Activated CD4-positive, alpha-beta T cell treated with anti-CD3 and anti-CD28 coated beads, Interleukin-2, amount 50 U/mL, for 1 hour (primary cell): ENCODE measurements at regions not wholly inside any gene's neighbourhood (a gene's known extent, or its start where the extent isn't known, plus 50 kb on each side); places are given as distances from the start of the nearest gene placed in this dataset.

Source experiments
- DNase-seq: peaks from one replicate; pipeline ENCODE4 v3.0.0-alpha.2; 2020

DNA sequence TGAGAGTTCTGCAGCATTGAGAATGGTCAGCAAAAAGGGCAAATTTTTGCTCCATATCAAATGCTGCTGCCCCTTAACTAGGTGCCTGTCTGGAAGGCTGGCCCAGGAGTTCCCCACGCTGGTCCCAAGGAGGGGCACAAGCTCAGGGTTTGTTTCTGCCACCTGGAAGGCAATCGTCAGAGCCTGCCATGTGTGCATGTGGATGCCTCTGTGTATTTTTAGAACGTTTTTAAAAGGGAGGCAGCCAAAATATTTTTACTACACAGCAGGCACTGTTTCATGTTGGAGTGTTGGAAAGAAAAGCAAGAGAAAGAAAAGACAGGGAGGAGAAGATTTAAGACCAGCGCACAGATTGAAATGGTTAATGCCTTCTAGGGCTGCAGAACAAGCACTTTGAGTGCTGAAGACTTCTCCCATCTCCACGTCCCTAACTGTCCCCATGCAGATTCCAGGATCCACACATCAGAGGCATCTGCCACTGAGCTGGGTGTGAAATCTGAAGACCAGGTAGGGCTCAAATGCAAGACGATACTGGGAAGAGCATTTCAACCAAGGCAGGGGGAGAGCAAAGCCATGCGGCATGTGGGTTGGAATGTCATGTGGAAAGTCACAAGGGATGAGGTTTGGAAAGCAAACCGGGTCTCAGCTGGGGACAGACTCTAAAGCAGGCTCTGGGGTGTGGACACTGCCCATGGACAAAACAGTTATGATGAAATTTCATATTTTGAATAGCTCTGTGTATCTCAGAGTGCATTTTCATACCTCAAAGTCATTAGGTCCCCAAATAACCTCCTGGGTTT lies 557.2 kb downstream of the BCL11B start:
- no peak for DNase-seq

DNA sequence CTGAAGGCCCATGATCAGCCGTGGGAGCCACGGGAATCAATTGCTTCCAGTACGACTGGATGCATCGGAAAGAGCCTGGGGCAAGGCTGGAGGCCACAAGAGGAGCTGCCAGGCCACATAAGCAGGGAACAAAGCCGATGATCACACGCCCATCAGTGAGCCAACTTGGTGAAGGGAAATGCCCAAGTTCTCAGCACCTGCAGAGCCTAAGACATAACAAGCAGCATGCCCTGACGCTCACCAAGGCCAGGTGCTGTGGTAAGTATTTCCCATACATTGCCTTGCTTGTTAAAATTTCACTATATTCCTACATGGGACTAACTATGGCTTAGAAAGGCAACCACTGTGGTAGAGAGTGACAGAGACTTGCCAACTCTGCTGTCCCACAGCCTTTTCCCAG lies 555.9 kb downstream of the BCL11B start:
- DNase-seq, result no peak

DNA sequence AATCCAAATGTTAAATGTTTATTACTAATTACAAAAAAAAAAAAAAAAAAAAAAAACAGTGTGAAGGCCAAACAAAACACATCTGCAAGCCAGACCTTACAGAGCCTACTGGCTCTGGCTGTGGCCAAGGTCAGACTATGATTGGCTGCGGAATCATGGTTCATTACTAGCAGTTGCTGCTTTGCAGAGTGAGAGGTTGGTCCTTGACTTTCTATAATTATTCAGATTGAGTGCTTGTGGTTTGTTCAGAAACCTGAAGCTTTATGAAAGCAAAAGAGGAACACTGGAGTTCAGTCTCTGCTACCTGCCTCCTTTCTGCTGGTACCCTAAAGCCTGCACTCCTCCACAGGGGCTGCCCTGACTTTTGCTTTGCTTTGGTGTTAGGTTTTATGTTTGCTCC lies 550.9 kb downstream of the BCL11B start:
- no peak for DNase-seq

DNA sequence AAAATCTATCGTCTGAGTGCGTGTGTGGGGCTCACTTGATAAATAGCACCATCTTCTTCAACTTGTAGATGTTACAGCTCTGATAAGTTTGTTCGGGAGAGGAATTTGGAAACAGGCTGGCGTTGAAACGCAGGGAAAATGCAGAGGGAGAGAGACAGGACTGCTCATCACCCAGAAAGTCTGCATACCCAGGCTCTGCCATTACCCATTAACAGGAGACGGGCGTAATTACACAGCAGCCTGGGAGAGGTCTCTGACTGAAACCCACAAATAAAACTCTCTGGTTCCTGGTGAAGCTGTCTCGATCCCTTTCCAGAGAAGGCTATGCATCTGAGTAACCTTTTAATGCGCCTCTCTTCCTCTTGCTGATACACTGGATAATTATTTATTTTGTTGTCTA lies 547.3 kb downstream of the BCL11B start:
- no peak for DNase-seq

DNA sequence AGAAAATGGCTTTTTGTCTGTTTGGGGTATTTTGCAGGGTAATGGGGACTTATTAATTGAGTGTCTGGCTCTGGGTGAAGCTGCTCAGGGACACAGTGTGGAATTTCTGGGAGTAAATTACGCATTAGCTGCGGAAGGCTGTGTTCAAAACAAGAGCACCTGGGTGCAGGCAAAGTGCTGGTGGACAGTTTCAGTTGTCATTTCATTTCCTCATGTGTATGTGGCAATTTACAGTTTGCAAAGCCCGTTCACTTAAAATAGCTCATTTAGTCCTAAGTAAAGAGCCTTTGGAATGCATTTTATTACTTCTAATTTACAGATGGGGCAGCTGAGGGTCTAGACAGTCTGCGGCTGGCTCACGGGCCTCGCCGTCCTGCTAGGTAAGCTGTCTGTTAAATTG lies 546.8 kb downstream of the BCL11B start:
- DNase-seq, result no peak

DNA sequence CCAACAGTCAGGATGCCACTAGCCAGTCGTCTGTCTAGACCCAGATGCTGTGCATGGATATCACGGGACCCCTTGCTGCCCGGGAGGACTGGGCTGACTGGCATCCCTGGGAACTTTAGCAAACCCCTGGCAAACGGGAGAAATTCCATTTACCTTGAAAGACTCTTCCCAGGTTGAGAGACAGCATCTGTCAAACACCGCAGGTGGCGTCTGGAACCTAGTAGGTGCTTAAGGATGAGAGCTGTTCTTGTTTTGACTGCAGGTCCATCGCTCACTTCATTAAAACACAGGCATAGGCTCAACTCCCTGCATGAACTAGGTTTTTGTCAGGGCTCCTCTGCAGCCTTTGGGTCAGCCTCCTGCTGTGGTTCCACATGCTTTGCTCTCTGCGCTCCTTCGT lies 546.3 kb downstream of the BCL11B start:
- DNase-seq, result no peak

DNA sequence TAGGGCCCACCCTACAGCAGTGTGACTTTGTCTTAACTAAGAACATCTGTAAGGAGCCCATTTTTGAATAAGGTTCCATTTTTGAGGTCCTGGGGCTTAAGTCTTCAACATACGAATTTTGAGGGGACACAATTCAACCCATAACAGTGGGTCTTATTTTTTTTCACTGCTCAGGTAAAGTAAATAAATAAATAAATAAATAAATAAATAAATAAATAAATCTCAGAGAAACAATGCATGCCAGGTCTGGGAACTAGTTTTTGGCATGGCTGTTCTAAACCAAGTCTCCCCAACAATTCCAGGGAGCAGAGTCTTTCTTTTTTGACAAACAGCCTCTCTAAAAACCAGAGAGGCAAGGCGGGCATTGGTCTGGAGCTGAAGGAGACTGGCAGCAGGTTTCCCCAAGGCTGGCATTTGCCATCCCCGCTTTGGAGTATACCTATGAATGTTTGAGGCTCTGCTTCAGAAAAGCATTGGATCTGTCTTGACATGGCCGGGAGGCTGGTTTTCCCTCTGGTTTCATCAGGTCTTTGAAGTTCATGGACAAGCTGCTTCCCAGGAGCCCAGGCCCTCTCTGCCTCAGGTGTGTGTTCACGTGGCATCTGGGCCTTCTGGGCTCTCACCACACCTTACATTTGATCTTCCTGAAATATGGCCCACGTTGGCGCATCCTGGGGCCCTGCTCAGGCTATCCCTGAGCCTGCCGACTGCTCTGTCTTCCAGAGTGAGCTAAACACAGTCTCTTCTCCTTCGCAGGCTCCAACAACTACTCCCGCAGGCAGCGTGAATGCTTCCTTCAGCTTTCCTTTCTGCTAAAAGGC lies 545.2 kb downstream of the BCL11B start:
- no peak for DNase-seq

DNA sequence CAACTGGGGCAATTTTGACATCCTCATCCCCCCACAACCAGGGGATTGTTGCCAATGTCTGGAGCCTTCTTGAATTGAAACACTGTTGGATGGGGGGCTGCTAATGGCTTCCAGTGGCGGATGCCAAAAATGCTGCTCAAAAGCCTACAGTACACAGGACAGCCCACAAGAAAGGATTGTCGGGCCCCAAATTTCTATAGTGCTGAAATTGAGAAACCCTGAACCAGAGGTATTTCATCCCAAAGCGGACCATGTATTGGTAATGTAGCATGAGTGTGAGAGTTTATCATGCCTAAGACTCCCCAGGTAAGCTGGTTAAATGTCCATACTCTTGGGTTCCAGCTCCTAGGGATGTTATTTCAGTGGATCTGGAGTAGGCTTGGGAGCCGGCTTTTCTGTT lies 544.0 kb downstream of the BCL11B start:
- no peak for DNase-seq

DNA sequence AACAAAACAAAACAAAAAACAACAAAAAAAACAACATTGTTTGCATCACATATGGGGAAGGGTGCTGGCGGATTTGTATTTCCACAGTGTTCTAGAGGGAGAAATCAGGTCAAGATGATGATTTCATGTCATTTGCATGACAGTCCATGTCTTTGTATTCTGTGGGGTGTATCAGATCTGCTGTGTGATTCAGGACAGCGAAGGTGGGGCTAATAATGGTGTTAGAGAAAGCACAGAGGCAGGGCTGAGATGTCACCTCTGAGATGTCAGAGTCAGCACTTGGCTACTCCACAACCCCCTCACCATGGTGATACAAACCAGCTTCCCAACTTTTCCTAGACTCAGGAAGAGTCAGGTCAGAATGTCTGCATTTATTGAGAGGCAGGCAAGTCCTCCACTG lies 543.2 kb downstream of the BCL11B start:
- DNase-seq, result no peak

DNA sequence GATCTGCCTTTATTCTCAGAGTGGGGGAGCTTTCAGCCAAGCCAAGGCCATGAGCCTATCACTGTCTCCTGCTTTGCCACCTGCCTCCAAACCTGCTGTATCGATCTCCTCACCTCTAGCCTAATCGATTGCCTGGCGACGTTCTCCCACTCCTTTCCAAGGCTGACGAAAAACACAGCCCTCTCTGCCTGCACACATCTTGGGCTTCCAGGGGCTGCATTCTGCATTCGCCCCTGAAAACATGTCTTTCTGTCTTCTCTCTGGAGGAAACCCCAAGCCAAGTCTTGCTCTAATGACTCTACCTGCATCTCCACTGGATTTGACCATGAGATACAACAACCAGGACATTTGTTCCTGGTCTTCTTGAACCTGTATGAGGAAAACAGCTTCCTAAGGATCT lies 540.7 kb downstream of the BCL11B start:
- DNase-seq, result no peak

DNA sequence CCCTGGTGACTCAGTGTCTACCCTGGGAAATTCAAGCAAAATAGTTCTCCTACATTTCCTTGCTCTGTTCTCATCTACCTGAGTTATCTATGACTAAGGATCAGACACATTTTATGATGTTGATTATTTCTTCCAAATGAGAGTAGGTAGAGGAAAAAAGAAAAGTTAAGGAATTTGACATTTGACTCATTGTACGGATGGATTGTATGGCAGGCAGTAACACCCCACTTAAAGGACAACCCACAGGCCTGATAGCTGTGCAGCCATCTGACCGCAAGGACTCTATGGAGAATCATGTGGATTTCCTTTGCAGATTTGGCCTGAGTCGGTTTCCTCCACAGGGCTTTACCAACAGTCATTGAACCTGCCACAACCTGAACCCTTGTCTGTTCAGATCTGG lies 540.3 kb downstream of the BCL11B start:
- no peak for DNase-seq

DNA sequence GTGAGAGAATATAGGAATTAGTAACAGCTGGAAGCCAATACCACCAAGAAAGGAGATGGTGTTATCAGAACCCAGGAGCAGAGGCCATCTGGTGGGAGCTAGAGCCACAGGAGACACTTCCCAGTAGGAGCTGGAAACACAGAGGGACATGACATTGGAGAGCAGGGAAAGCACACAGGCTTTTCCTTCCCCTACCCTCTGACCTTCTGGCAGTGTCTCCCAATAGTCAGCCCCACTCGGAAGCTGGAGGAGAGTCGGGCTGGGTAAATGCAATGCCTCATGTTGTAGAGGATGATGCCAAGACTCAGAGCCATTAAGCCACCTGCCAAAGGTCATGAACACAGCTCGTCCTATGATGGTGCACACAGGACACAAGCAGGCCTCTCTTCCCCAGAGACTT lies 538.5 kb downstream of the BCL11B start:
- no peak for DNase-seq

DNA sequence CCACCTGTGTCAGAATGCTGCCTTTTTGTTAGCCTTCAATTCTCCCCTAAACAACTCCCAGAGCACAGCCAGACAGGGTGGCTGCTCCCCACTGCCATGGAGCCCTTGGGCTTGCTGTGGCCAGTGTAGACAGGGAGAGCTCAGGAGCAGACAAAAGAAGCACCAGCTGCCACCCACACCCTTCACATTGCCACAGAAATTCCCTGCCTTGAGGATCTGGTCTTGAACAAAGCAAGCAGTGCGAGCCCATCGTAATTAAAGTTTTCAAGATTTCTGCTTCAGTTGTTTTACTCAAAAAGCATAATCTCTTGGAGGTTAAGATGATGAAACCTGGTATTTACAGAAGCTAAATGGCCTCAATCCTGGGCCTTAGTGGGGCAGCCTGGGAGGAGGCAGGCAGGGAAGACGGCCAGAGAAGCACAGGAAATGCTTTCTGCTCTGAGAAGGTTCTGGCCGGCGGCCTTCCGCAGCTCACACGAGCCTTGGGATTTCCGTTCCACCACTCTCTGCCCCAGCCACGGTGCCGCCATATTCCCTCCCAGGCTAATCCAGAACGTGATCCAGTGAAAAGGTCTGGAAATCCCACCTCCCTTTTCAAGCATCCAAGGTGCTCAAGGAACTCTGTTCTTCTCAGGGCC lies 535.2 kb downstream of the BCL11B start:
- no peak for DNase-seq

DNA sequence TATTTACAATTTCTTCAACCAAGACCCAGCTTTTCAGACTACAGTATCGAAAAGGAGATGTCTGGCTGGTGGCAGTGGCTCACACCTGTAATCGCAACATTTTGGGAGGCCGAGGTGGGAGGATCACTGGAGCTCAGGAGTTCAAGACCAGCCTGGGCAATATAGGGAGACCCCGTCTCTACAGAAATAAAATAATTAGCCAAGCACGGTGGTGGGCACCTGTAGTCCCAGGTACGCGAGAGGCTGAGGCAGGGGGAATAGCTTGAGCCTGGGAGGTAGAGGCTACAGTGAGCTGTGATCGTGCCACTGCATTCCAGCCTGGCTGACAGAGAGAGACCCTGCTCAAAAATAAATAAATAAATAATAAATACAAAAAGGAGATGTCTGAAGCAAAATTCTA lies 530.5 kb downstream of the BCL11B start:
- DNase-seq, result no peak

DNA sequence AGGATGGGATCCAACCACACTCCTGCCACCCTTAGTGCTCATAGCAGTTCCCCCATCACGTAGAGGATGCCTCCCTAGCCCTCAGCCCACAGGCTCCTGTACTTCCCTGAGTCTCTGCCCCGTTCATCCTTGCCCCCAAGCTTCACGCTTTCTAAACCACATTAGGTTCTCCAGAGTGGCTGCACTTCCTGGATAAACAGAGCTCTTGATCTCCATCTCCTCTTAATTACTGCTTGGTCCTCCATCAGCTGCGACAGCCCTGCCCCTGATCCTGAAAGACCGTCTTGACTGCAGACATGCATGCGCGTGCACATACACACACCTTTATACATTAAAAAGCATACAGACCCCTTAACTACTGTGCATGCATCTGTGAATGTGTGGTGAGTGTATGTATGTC lies 530.0 kb downstream of the BCL11B start:
- no peak for DNase-seq

DNA sequence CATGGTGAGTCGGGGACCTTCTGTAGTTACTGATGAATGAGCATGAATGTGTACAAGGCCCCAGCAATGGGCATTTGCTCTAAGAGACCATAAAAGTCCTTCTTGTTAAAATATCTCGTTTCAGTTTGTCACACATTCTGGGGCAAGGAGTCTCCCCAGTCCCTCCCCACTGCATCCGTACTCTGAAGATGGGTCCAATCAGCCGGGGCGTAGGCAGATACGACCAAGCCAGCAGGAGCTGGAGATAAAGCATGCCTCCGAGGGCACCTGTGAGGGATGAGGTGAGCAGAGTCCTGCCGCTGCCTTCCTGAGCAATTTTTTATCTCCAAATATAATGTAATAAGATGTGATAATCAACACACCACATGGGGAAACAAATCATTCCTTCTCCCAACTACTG lies 528.5 kb downstream of the BCL11B start:
- DNase-seq, result no peak

DNA sequence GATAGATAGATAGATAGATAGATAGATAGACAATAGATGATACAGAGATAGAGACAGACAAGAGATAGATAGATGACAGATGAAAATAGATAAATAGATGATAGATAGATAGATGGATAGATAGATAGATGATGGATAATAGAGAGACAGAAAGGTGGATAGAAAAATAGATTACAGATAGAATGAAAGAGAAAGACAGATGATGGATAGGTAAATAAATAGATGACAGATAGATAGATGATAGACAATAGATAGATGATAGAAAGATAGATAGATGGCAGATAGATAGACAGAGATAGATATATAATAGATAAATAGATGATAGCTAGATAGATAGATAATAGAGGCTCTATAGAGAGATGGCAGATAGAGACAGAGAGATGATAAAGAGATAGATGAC lies 523.0 kb downstream of the BCL11B start:
- no peak for DNase-seq

DNA sequence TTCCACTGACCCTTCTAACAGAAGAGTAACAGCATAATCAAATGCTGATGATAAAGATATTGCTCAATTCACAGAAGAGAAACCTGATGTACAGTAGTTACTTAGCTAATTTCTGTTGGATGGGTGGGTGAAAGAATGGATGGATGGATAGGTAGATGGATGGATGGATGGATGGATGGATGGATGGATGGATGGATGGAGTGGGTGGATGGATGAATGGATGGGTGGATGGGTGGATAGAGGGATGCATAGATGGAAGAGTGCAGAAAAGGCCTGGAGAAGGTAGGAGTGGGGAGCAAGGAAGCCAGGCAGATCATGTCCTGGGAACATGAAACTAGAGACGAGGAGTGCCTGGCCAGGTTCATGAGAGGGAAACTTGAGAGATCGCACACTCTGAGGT lies 520.9 kb downstream of the BCL11B start:
- no peak for DNase-seq

DNA sequence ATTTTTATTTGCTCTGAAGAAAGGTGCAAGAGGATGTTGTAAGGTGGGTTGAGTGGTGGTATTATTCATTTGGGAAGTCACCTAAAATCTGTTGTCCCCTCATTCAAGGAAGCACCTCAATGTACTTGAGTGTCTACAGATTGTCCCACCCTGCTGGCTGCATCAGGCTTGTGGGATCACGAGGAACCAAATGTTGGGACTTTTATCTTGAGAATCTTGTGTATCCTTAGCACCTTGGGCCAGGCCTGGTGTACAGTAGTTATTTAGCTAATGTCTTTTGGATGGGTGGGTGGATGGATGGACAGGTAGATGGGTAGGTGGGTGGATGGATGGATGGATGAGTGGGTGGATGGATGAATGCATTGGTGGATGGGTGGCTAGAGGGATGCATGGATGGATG lies 519.3 kb downstream of the BCL11B start:
- no peak for DNase-seq

DNA sequence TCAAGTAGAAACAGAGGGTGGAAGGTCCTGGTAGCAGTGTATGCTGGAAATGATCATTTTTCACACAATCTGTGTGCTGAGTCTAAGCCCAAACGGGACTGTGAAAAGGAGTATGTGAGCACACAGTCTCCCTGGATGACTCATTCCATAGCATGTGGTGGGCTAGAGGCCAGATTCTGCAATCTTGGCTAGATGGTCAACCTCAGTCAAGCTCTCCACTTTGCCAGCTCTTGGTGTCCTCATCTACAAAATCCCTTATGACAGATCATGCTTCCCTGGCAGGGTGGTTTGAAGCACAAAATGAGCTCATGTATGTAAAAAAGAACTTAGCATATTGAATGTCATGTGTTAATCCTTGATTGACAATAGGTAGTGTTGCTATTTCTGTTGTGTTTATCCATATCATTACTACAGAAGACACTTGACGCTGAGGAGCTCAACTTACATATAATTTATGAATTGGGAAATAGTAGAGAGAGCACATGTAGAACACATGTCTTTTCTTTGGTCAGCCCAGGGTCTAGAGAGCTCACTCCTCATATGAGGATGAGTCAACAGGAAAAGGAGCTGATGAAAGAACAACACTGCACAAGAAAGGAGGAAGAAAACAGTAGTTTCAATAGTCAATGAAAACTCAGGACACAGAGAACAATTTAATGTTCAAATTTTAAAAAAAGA lies 517.5 kb downstream of the BCL11B start:
- no peak for DNase-seq

DNA sequence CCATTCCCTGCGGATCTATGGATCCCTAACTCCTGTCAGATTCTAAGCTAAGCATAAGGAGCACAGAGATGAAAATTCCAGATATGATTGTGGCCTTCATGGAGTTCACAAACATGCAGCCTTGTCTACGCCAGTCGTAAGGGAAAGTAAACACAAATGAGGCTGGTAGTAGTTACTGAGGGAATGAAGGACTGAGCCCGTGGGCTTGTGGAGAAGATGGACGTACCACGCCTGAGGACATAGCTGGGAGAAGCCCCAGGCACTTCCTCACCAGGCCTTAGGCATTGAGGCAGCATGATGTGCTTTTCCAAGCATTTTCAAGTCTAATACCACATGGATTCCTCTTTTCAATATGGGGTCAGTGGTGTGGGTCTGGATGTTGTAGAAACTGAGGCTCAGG lies 515.2 kb downstream of the BCL11B start:
- no peak for DNase-seq

DNA sequence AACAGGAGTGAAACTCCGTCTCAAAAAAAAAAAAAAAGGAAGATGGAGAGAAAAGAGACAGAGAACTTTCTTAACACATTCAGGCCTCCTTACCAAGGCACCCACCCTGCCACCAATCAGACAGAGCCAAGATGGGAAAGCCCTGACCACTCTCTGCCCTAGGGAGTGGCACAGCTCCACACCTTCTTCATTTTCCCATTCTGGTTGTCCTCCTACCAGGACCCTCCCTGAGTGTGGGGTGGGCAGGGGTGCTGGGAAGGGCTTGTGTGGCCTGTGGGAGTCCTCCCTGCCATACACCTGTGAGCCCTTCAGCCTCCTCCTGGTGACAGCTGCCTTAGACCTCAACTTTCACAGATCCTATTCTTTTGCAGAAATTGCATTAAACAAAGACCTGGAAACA lies 513.6 kb downstream of the BCL11B start:
- no peak for DNase-seq

DNA sequence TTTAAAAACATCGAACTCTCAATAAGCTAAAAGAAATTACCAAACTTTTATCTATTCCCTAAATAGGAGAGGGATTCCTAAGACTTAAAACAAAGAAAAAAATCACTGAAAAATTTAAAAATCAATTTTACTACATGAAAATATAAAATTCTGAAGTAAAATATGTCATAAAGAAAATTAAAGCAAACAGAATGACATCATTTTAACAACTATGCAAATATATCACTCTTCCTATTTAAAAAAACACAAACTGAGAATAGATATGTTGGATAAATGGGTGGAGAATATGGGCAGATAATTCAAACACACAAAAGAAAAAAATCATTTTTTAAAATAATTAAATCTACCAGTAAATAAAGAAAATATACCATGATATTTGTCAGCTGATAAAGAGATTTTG lies 510.0 kb downstream of the BCL11B start:
- DNase-seq, result no peak

DNA sequence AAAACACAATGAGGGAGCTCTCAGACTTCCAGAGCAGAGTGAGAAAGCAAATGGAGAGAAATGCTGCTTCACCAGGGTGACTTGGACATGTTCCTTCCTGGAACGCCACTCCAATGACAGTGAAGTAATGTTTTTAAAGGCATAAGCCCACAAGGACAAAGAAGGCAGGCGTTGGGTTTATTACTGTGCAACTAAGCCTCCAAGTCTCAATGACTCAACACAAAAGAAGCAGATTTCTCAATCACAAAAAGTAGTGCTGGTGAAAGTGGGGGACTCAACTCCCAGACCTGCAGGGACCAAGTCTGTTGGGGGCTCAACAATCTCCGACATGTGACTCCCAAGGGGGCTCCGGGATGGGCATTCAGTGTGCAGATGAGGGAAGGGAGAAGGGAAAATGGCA lies 505.2 kb downstream of the BCL11B start:
- DNase-seq, result no peak
